Keratinocyte (primary cell): ENCODE measurements at regions not wholly inside any gene's neighbourhood (a gene's known extent, or its start where the extent isn't known, plus 50 kb on each side); places are given as distances from the start of the nearest gene placed in this dataset.

ENCODE experiments used
- DNase-seq: peaks from one replicate; pipeline ENCODE4 v3.0.0-alpha.2; 2011; ENCODE audit warnings: low read depth, missing footprints, low spot score
- FAIRE-seq: peaks from 2 replicates; lab custom pipeline; 2011; peaks lifted over from hg19 to GRCh38; lab: Jason Lieb, UNC
- H2AFZ ChIP-seq: 2 replicates; pipeline ENCODE4 v1.6.0; 2012; ENCODE audit warnings: low read length, control low read depth, inconsistent platforms; ENCODE audit not compliant: control insufficient read depth
- H3K27ac ChIP-seq: 2 replicates; pipeline ENCODE4 v1.5.1; 2011; ENCODE audit warnings: low read length; ENCODE audit not compliant: control insufficient read depth, insufficient read depth
- H3K27me3 ChIP-seq: 3 replicates; pipeline ENCODE4 v1.6.0; 2011; ENCODE audit warnings: low read length; ENCODE audit not compliant: control insufficient read depth, insufficient read depth; ENCODE audit errors: extremely low read depth
- H3K36me3 ChIP-seq, 2 experiments: 2 replicates in 1 of 2; 3 replicates in 1 of 2; pipeline ENCODE4 v1.5.1; 2011; ENCODE audit warnings: low read length in 2 of 2, mild to moderate bottlenecking in 1 of 2; ENCODE audit not compliant: control insufficient read depth in 2 of 2, insufficient read depth in 2 of 2; ENCODE audit errors: extremely low read depth in 1 of 2
- H3K4me1 ChIP-seq: 3 replicates; pipeline ENCODE4 v1.5.1; 2011; ENCODE audit warnings: low read length; ENCODE audit not compliant: control insufficient read depth, insufficient read depth; ENCODE audit errors: extremely low read depth
- H3K4me2 ChIP-seq: 3 replicates; pipeline ENCODE4 v1.6.0; 2011; ENCODE audit warnings: low read depth, low read length; ENCODE audit not compliant: control insufficient read depth, insufficient read depth; ENCODE audit errors: extremely low read depth
- H3K4me3 ChIP-seq, 3 experiments: fragments of 200-600 bp in 1 of 3; sonication (generic) in 1 of 3; 2 replicates in 2 of 3; 3 replicates in 1 of 3; pipeline ENCODE4 v1.5.1; 2011 to 2016; ENCODE audit warnings: low read length in 3 of 3, mild to moderate bottlenecking in 3 of 3, control low read depth in 2 of 3, inconsistent platforms in 1 of 3, low read depth in 1 of 3, mixed read lengths in 1 of 3, mixed run types in 1 of 3, moderate library complexity in 1 of 3; ENCODE audit not compliant: control insufficient read depth in 2 of 3, insufficient read depth in 2 of 3; ENCODE audit errors: extremely low read depth in 1 of 3
- H3K79me2 ChIP-seq: 2 replicates; pipeline ENCODE4 v1.6.0; 2012; ENCODE audit warnings: low read length; ENCODE audit not compliant: control insufficient read depth, insufficient read depth
- H3K9ac ChIP-seq: 3 replicates; pipeline ENCODE4 v1.6.0; 2011; ENCODE audit warnings: low read length; ENCODE audit not compliant: control insufficient read depth, insufficient read depth; ENCODE audit errors: extremely low read depth
- H3K9me1 ChIP-seq: 3 replicates; pipeline ENCODE4 v1.6.0; 2011; ENCODE audit warnings: low read length; ENCODE audit not compliant: control insufficient read depth, insufficient read depth; ENCODE audit errors: extremely low read depth
- H3K9me3 ChIP-seq: 2 replicates; pipeline ENCODE4 v1.5.1; 2012; ENCODE audit warnings: low read depth, low read length; ENCODE audit not compliant: control insufficient read depth
- H4K20me1 ChIP-seq: 3 replicates; pipeline ENCODE4 v1.6.0; 2011; ENCODE audit warnings: low read length; ENCODE audit not compliant: control insufficient read depth, insufficient read depth; ENCODE audit errors: extremely low read depth
- EZH2 ChIP-seq: IDR thresholded peaks from one replicate; pipeline ENCODE4 v1.6.1; 2012; ENCODE audit warnings: inconsistent platforms, mild to moderate bottlenecking, low read length, moderate library complexity
- dilution Hi-C: fragments of 300-500 bp; cut with MboI; formaldehyde crosslinking; loops from one replicate; pipeline ENCODE4 v1.7.0; 2020; ENCODE audit warnings: low sequenced_read_pairs; ENCODE audit not compliant: extremely low pct_ligation_motif_present
- TF ChIP-seq, protein P1 (sequence below), 3 experiments: IDR thresholded peaks in 1 of 3; conservative IDR thresholded peaks in 1 of 3; optimal IDR thresholded peaks in 1 of 3; 2 replicates in 2 of 3; 3 replicates in 1 of 3; pipeline versions ENCODE3 to v1.5.1; 2011; ENCODE audit warnings: low read length in 3 of 3, mild to moderate bottlenecking in 3 of 3, moderate library complexity in 2 of 3, control low read depth in 1 of 3, inconsistent platforms in 1 of 3; ENCODE audit not compliant: insufficient read depth in 2 of 3; ENCODE audit errors: extremely low read depth in 1 of 3

GRCh38 chr5:35430381-35431162 lies 187.1 kb upstream of the SPEF2 start:
- TF ChIP-seq EZH2, result no peak
- TF ChIP-seq, protein P1, sequence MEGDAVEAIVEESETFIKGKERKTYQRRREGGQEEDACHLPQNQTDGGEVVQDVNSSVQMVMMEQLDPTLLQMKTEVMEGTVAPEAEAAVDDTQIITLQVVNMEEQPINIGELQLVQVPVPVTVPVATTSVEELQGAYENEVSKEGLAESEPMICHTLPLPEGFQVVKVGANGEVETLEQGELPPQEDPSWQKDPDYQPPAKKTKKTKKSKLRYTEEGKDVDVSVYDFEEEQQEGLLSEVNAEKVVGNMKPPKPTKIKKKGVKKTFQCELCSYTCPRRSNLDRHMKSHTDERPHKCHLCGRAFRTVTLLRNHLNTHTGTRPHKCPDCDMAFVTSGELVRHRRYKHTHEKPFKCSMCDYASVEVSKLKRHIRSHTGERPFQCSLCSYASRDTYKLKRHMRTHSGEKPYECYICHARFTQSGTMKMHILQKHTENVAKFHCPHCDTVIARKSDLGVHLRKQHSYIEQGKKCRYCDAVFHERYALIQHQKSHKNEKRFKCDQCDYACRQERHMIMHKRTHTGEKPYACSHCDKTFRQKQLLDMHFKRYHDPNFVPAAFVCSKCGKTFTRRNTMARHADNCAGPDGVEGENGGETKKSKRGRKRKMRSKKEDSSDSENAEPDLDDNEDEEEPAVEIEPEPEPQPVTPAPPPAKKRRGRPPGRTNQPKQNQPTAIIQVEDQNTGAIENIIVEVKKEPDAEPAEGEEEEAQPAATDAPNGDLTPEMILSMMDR (optimal IDR thresholded peaks at IDR 0.05 in 1 of 3, IDR thresholded peaks at IDR 0.05 in 1 of 3, conservative IDR thresholded peaks at IDR 0.05 in 1 of 3; ENCODE audit: extremely low read depth in 1 of 3, insufficient read depth in 2 of 3, low read length in 3 of 3), result no peak
- Histone ChIP-seq H4K20me1 (no peaks in the 10 kb centered on the region), H3K27me3 (no peaks in the 10 kb centered on the region), H3K4me2 (peak overlapping the region; percentile 39), H3K36me3 (no peaks in the 10 kb centered on the region), H3K27ac (peak overlapping the region; percentile 36), H3K4me1 (peaks cover 8% of the 10 kb centered on the region), H2AFZ (no peak overlapping the region), H3K9me3 (no peaks in the 10 kb centered on the region), H3K79me2 (no peaks in the 10 kb centered on the region), H3K9me1 (no peaks in the 10 kb centered on the region), H3K4me3 (no peak overlapping the region), H3K9ac (no peak overlapping the region)
- dilution Hi-C loops, result no loop called here
- FAIRE-seq, result peak; percentile 78
- no peak for DNase-seq

DNA sequence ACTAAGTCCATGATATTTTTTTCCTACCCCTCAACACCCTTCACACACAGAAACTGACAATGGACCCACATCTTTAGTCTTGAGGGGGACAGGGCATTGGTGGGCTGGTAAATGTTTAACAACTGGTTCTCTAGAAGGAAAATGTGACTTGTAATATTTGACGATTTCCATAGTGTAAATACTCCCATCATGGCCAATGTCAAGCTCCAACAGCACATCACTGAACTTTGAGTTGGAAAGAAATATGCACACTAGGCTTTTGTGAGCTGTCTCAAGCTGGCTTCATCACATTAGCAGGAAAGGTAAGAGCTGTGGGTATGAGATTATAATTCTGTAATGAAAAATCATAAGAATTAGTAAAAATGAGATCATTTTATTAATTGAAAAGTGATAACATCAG lies 189.9 kb upstream of the PRLR start:
- Histone ChIP-seq H3K4me1 (peaks cover 3% of the 10 kb centered on the region), H4K20me1 (no peaks in the 10 kb centered on the region), H3K36me3 (no peaks in the 10 kb centered on the region), H3K9me1 (no peaks in the 10 kb centered on the region), H3K27ac (no peak overlapping the region), H3K9ac (no peak overlapping the region), H3K79me2 (no peaks in the 10 kb centered on the region), H3K4me2 (no peak overlapping the region), H3K27me3 (no peaks in the 10 kb centered on the region), H2AFZ (no peak overlapping the region), H3K4me3 (no peak overlapping the region), H3K9me3 (no peaks in the 10 kb centered on the region)
- DNase-seq, result no peak
- TF ChIP-seq EZH2, result no peak
- TF ChIP-seq, protein P1 (optimal IDR thresholded peaks at IDR 0.05 in 1 of 3, IDR thresholded peaks at IDR 0.05 in 1 of 3, conservative IDR thresholded peaks at IDR 0.05 in 1 of 3; ENCODE audit: extremely low read depth in 1 of 3, insufficient read depth in 2 of 3, low read length in 3 of 3), result no peak
- no peak for FAIRE-seq
- dilution Hi-C loops, result no loop called here
